Psoas muscle (tissue), 7 donors: ENCODE measurements at regions not wholly inside any gene's neighbourhood (a gene's known extent, or its start where the extent isn't known, plus 50 kb on each side); places are given as distances from the start of the nearest gene placed in this dataset.

Experiments used
- ATAC-seq, 4 donors: fragments of 200-7000 bp; cut with Tn5 transposase; one replicate each; pipeline ENCODE4 v1.9.1; 2020; ENCODE audit warnings: moderate library complexity in 3 of 4, mild to moderate bottlenecking in 2 of 4
- DNase-seq, 2 donors: peaks; one replicate each; pipeline ENCODE4 v3.0.0-alpha.2; 2020
- H3K27ac ChIP-seq: fragments of 200-600 bp; one replicate; pipeline ENCODE4 v1.8.0; 2022
- H3K27me3 ChIP-seq, 3 donors: fragments of 200-600 bp in 1 of 3; one replicate each; pipeline versions ENCODE4 v1.6.1 to v1.8.0; 2013 to 2022; ENCODE audit warnings: low read length in 2 of 3, mild to moderate bottlenecking in 2 of 3, moderate library complexity in 1 of 3; ENCODE audit not compliant: insufficient read depth in 3 of 3
- H3K36me3 ChIP-seq, 2 donors: fragments of 200-600 bp in 1 of 2; one replicate each; pipeline versions ENCODE4 v1.6.1 to v1.8.0; 2013 to 2022; ENCODE audit warnings: low read depth in 1 of 2, mild to moderate bottlenecking in 1 of 2, moderate library complexity in 1 of 2; ENCODE audit not compliant: insufficient read depth in 1 of 2
- H3K4me1 ChIP-seq: fragments of 200-600 bp; one replicate; pipeline ENCODE4 v1.8.0; 2022
- H3K4me3 ChIP-seq: fragments of 200-600 bp; one replicate; pipeline ENCODE4 v1.8.0; 2022; ENCODE audit warnings: mild to moderate bottlenecking
- H3K9me3 ChIP-seq: fragments of 200-600 bp; one replicate; pipeline ENCODE4 v1.8.0; 2022
- CTCF ChIP-seq: fragments of 200-600 bp; IDR thresholded peaks from one replicate; pipeline ENCODE4 v1.8.0; 2022; ENCODE audit warnings: antibody characterized with exemption
- WGBS, 3 donors: extraction: QIAGEN DNeasy Blood & Tissue Kit; methylation state at CpG; one replicate each; pipeline versions ENCODE4 v1.1.6 to v1.1.7; 2013; 5-methylcytosine and 5-hydroxymethylcytosine counted together
- intact Hi-C, 2 donors: fragments of 100-400 bp; cut with DNase I; formaldehyde crosslinking; loops; one replicate each; pipeline versions ENCODE4 v1.11.0 to v1.14.2; 2022
- donor health status: healthy with polysubstance abuse.
- donor health status: DM: no; HTN: no; CAD: no; lungs with moderate emphysema.
- donor health status: Bipolar disorder and iron deficiency.
- donor health status: healthy.
- donor health status: DM: yes; HTN: yes; CAD: no.
- donor health status: DM: no; HTN: no; CAD: no.
- donor health status: DM: yes; HTN: yes; CAD: no.

GRCh38 chr6:101212640-101213039 lies 180.9 kb upstream of the GRIK2 start:
- H3K4me1 ChIP-seq: no peaks in the 10 kb centered on the region
- no peak for TF ChIP-seq CTCF
- ATAC-seq (no peak), DNase-seq (no peak)
- intact Hi-C loops: no loop called here
- no peaks in the 10 kb centered on the region for H3K27me3 ChIP-seq
- no peak overlapping the region for H3K27ac ChIP-seq
- H3K9me3 ChIP-seq: no peaks in the 10 kb centered on the region
- H3K36me3 ChIP-seq: no peaks in the 10 kb centered on the region
- whole genome bisulfite sequencing, 3 donors: 69 to 76% (median 72%) methylated on average over 4 of the region's 4 CpGs
- H3K4me3 ChIP-seq: no peak overlapping the region

- TF ChIP-seq CTCF: no peak
- H3K9me3 ChIP-seq: no peaks in the 10 kb centered on the region
- DNase-seq (no peak), ATAC-seq (no peak)
- H3K27ac ChIP-seq: no peak overlapping the region
- no peak overlapping the region for H3K4me3 ChIP-seq
- H3K27me3 ChIP-seq: no peaks in the 10 kb centered on the region
- H3K36me3 ChIP-seq: no peaks in the 10 kb centered on the region
- intact Hi-C loops: no loop called here
- H3K4me1 ChIP-seq: no peaks in the 10 kb centered on the region
Observed at GRCh38 chr6:101222007-101222406, 171.5 kb upstream of the GRIK2 start.

GRCh38 chr6:101224751-101225150 lies 168.8 kb upstream of the GRIK2 start:
- TF ChIP-seq CTCF: no peak

GRCh38 chr6:101226677-101227135 lies 166.8 kb upstream of the GRIK2 start:
- no peak for DNase-seq
- Histone ChIP-seq H3K9me3 (no peaks in the 10 kb centered on the region), H3K36me3 (no peaks in the 10 kb centered on the region), H3K4me1 (no peaks in the 10 kb centered on the region), H3K4me3 (no peak overlapping the region), H3K27me3 (no peaks in the 10 kb centered on the region), H3K27ac (no peak overlapping the region)
- intact Hi-C loops: no loop called here
- 63 to 67% (median 64%) methylated on average over 12 of the region's 12 CpGs for WGBS, 3 donors
- no peak for ATAC-seq
- no peak for TF ChIP-seq CTCF

More at GRCh38 chr6:101224751-101225150, 168.8 kb upstream of the GRIK2 start:
- no peaks in the 10 kb centered on the region for H3K36me3 ChIP-seq
- no peaks in the 10 kb centered on the region for H3K4me1 ChIP-seq
- intact Hi-C loops: no loop called here
- ATAC-seq: no peak
- H3K4me3 ChIP-seq: no peak overlapping the region
- 81 to 86% (median 84%) methylated on average over 6 of the region's 6 CpGs for WGBS, 3 donors
- DNase-seq: no peak
- no peaks in the 10 kb centered on the region for H3K9me3 ChIP-seq
- no peaks in the 10 kb centered on the region for H3K27me3 ChIP-seq
- H3K27ac ChIP-seq: no peak overlapping the region

GRCh38 chr6:101230866-101231265 lies 162.6 kb upstream of the GRIK2 start:
- no peaks in the 10 kb centered on the region for H3K36me3 ChIP-seq
- ATAC-seq: no peak
- no peak overlapping the region for H3K4me3 ChIP-seq
- no peaks in the 10 kb centered on the region for H3K27me3 ChIP-seq
- no peaks in the 10 kb centered on the region for H3K4me1 ChIP-seq
- DNase-seq: no peak
- no peak overlapping the region for H3K27ac ChIP-seq
- WGBS, 3 donors: 71 to 87% (median 86%) methylated on average over 5 of the region's 5 CpGs
- no peaks in the 10 kb centered on the region for H3K9me3 ChIP-seq
- intact Hi-C loops: no loop called here
- no peak for TF ChIP-seq CTCF
